GM12801 (cell line): ENCODE measurements at regions not wholly inside any gene's neighbourhood (a gene's known extent, or its start where the extent isn't known, plus 50 kb on each side); places are given as distances from the start of the nearest gene placed in this dataset.

Source experiments
- CTCF ChIP-seq: IDR thresholded peaks from one replicate; pipeline ENCODE4 v1.5.1; 2011; ENCODE audit warnings: control low read depth; ENCODE audit not compliant: insufficient read length; ENCODE audit errors: extremely low read depth

- TF ChIP-seq CTCF, result no peak
Measured at GRCh38 chr15:70505936-70506912, 257.1 kb downstream of the UACA start.

DNA sequence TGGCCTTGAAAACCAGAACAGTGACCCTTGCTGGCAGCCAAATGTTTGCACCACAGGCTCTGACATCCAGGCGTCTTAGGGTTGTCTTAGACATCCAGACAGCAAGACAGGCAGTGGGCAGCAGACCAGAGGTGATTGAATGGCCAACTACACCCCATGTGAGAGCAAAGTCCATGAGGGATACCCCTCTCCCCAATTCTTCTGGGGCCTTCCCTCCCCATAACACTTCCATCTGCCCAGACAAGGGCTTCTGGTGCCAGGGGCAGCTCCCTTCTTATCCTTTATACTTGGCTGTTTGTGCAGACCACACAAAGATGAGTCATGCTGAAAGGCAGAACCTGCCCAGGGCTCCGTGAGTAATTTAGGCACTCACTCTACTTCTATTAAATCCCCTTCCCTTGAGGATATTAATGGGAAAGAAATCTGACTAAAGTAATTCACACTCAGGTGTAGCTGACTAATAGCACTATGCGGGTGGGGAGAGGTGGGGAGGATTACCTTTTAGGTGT, 257.9 kb downstream of the UACA start:
- TF ChIP-seq CTCF, result no peak

- TF ChIP-seq CTCF, result no peak
Measured at GRCh38 chr15:70504988-70505387, 258.4 kb downstream of the UACA start.

DNA sequence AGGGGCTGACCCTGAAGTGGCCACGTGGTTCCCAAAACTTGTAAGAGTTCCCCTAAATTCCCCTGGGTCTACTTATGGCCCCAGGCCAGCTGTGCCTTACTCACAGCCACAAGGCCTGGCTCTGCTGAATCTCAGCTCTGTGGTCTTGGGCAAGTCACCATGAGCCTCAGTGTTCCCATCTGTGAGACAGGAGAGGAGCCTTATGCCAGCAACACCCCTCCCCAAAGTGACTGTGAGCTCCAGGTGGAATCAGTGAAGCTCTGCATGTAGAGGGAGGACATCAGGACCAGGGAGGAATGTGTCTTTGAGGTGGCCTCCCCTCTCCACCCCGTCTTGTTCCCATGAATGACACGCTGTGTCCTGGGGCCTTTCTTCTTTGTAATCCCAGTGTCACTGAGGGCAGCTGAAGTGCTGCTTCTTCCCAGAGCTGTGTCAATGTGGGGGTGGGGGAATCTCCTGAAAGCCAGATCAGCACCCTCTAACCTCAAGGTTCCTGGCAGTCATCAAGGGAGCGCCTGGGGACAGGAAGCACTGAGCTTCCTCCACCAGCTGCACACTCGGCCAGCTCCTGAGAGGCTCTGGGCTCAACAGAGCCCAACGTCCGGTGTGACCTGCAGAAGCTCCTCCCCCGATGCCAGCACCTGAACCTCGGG, 258.9 kb downstream of the UACA start:
- no peak for TF ChIP-seq CTCF

DNA sequence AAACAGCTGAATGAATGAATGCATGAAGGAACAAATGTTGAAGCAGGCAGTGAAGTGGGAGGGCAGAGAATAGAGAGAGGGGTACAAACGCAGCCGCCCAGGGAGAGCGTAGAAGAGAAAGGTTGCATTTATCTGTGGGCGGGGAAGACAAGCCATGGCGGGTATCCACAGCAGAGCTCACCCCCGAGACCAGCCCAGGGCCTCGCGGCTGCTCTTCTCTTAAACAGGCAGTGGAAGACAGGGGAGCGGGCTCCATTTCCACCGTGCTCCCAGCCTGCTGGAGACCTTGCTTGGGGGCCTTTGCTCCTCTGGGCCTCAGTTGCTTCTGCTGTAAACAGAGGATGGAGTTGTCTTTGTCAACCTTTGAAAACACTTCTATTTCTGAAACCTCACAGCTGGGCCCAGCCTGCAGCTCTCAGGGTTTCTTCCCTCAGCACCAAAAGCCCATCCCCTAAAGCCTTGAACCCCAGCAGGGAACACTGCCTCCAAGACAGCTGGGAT, 259.5 kb downstream of the UACA start:
- no peak for TF ChIP-seq CTCF

DNA sequence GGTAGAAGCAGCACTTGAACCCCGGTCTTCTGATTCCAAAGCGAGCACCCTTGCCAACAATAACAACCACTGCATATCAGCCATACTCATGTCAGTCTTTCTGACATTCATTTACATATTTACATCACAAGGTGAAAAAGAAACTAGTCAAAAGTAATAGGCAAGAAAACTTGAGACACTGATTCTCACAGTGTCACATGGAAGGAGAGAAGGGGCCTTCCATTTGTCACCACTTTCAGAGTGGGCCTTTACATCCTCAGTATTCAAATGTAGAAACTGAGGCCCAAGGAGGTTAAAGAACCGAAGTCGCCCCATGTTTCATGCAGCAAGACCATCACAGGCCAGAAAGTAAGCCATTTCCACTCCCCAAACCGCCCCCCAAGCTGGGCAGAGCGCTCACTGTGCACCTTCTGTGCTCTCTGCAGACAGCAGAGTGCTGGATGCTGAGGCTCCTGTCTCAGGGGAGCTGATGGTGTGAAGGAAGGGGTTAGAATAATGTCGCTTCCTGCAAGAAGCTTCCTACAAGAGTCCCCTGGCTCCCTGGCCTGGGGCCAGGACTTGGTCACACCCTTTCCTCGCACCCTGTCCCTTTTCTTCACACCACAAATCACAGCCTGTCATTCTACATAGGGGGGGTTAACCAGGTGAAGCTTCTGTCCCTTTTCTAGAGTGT, 260.1 kb downstream of the UACA start:
- no peak for TF ChIP-seq CTCF

DNA sequence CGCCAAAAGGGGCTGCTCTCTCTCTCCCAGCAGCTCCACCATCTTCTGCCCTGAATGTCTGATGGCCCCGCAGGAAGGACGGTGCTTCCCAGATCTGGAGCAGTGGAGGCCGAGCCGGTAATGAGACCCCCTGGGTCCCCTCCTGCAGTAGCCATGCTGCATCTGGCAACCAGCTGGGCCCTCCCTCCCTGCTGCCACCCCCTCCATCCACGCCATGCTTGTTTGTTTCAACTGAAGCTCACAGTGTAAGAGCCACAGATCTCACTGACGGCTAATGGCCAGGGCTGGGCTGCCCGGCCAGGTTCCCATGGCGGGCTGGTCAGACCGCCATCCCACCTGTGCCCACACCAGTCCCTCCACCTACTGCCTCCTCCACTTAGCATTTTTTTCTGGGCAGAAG, 260.8 kb downstream of the UACA start:
- TF ChIP-seq CTCF, result no peak
